Fibroblast of villous mesenchyme (primary cell): ENCODE measurements at regions not wholly inside any gene's neighbourhood (a gene's known extent, or its start where the extent isn't known, plus 50 kb on each side); places are given as distances from the start of the nearest gene placed in this dataset.

ENCODE experiments used
- DNase-seq: peaks from one replicate; pipeline ENCODE4 v3.0.0-alpha.2; 2010; ENCODE audit warnings: low read depth
- H3K4me3 ChIP-seq: 2 replicates; pipeline ENCODE4 v1.5.1; 2011; ENCODE audit warnings: low read depth, mild to moderate bottlenecking, low read length
- CTCF ChIP-seq: IDR thresholded peaks from 2 replicates; pipeline ENCODE4 v1.5.1; 2012; ENCODE audit warnings: low read depth, mild to moderate bottlenecking, low read length; ENCODE audit not compliant: insufficient read depth

GRCh38 chr3:104586344-104586743, 780.4 kb upstream of the ALCAM start:
- no peak for DNase-seq
- no peak overlapping the region for H3K4me3 ChIP-seq
- no peak for TF ChIP-seq CTCF

GRCh38 chr3:104588442-104588841, 778.3 kb upstream of the ALCAM start:
- DNase-seq: no peak
- no peak overlapping the region for H3K4me3 ChIP-seq
- no peak for TF ChIP-seq CTCF

- no peak for DNase-seq
- H3K4me3 ChIP-seq: no peak overlapping the region
- TF ChIP-seq CTCF: no peak
Measured at GRCh38 chr3:104591776-104592175, 774.9 kb upstream of the ALCAM start.

- H3K4me3 ChIP-seq: no peak overlapping the region
- no peak for TF ChIP-seq CTCF
- DNase-seq: no peak
Measured at GRCh38 chr3:104594491-104594890, 772.2 kb upstream of the ALCAM start.

- TF ChIP-seq CTCF: no peak
- no peak for DNase-seq
Measured at GRCh38 chr3:104596054-104596453, 770.7 kb upstream of the ALCAM start.

GRCh38 chr3:104596551-104596950, 770.2 kb upstream of the ALCAM start:
- peak; percentile 51 for DNase-seq
- peak; percentile 56 for TF ChIP-seq CTCF
- H3K4me3 ChIP-seq: no peak overlapping the region

More at GRCh38 chr3:104596054-104596453, 770.7 kb upstream of the ALCAM start:
- H3K4me3 ChIP-seq: no peak overlapping the region

GRCh38 chr3:104598848-104599511, 767.7 kb upstream of the ALCAM start:
- no peak overlapping the region for H3K4me3 ChIP-seq
- TF ChIP-seq CTCF: no peak
- no peak for DNase-seq
